Choroid plexus epithelial cell (primary cell): ENCODE measurements at regions not wholly inside any gene's neighbourhood (a gene's known extent, or its start where the extent isn't known, plus 50 kb on each side); places are given as distances from the start of the nearest gene placed in this dataset.

Source experiments
- DNase-seq: peaks from one replicate; pipeline ENCODE4 v3.0.0-alpha.2; 2010; ENCODE audit warnings: low read depth
- H3K4me3 ChIP-seq: 2 replicates; pipeline ENCODE4 v1.5.1; 2011; ENCODE audit warnings: low read depth, mild to moderate bottlenecking, control low read depth, low read length, moderate library complexity
- CTCF ChIP-seq: conservative IDR thresholded peaks from 2 replicates; pipeline ENCODE4 v1.5.1; 2011; ENCODE audit warnings: low read depth, mild to moderate bottlenecking, control low read depth, inconsistent platforms, low read length, moderate library complexity

DNA sequence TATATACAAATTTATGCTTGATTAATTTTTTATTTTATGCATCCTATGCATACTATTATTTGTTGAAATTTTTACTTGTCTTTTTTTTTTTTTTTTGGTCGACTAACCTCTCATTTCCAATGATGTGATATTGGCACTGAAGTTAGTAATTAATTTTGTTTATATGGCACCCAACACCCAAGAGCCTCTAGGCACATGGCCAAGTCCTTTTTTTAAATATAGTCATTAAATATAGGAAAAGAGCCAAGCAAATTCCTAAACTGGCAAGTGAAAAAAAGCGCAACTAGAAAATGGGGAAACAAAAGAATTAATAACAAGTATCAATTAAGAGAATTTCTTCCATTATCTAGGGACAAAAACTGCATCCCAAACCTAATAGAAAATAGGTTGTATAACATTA, 85.5 kb upstream of the HS3ST5 start:
- no peak overlapping the region for H3K4me3 ChIP-seq
- no peak for TF ChIP-seq CTCF
- no peak for DNase-seq

GRCh38 chr6:114421199-114421598, 78.4 kb upstream of the HS3ST5 start:
- no peak for DNase-seq
- H3K4me3 ChIP-seq = no peak overlapping the region
- TF ChIP-seq CTCF = no peak

DNA sequence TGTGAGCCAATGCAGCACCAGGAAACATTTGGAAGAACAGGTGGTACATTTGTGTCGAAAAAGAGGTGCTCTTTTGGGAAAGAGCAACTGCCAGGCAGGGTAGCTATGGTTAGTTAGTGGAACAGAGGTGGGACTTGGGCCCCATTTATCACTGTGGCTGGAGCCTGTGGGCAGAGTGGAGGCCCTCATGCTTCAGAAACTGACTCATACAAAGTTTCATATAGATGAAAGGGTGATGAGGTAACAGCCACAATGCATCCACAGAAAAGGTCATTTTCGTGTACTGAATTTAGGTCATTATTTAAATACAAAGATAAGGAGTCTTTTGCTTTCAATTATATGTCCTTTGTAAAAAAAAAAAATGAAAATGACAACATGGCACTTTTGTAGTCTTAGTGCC, 76.4 kb upstream of the HS3ST5 start:
- TF ChIP-seq CTCF = no peak
- no peak overlapping the region for H3K4me3 ChIP-seq
- DNase-seq = no peak

DNA sequence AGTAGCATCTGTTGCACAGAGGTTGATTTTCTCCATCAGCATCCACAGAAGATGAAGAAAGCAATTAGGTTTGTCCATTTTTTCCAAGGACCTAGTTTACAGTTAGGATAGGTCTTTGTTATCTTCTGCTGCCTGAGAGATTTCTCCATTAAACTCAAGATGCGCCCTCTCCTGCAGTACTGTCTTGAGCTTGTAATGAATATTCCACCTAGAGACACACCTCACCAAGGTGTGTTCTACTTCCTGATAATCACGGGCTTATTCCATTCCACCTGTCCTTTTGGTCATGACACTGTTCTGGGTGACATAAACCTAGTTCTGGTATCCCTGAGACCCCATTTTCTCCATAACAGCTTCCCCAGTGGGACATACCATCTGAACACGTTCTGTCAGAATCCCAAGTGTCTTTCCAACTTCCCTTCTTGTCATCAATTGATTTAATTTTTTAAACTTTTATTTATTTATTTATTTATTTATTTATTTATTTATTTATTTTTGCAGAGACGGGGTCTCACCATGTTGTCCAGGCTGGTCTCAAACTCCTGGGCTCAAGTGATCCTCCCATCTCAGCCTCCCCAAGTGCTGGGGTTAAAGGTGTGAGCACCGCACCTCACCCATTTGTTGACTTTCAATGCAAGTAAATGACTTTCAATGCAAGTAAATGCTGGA, 75.6 kb upstream of the HS3ST5 start:
- TF ChIP-seq CTCF = no peak
- DNase-seq = no peak

DNA sequence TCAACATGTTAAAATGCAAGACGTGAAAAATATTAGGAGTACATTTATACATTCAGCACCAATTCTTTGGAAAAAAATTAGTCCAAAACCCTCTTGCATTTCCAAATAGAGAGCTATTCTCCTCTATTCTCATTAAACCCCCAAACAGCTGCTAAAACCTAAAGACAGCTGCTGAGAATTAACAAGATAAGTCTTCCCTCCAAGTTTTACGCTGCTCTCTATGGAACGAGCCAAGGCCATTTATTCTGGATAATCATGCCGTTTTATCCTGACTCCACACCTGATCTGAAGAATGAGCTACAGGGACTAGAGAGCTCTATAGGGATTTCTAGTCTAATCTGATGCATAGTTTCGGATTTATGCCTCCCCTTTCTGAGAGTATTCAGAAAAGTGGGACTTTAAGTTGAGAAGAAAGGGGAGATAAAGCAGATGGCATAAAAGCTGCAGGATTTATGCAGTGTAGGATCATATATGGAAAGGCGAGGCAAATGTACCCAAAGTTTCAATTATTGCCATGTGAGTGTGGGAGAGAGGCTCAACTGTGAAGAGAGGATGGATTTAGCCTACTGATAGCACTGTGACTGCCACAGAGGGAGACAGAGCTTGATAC, 64.7 kb upstream of the HS3ST5 start:
- no peak for TF ChIP-seq CTCF
- no peak for DNase-seq
- no peak overlapping the region for H3K4me3 ChIP-seq

More for the DNA sequence above, 75.6 kb upstream of the HS3ST5 start:
- no peak overlapping the region for H3K4me3 ChIP-seq

GRCh38 chr6:114404339-114404955, 61.6 kb upstream of the HS3ST5 start:
- no peak for DNase-seq
- H3K4me3 ChIP-seq = no peak overlapping the region
- no peak for TF ChIP-seq CTCF
